ENCODE measurements at regions not wholly inside any gene's neighbourhood (a gene's known extent, or its start where the extent isn't known, plus 50 kb on each side); places are given as distances from the start of the nearest gene placed in this dataset.

GRCh38 chr1:106964495-106964894 is 92.0 kb upstream of the PRMT6 start:
- DNase-seq (ENCODE audit: low spot score): no peak

GRCh38 chr1:106968644-106969043 is 87.8 kb upstream of the PRMT6 start:
- no peak for DNase-seq (ENCODE audit: low spot score)

- DNase-seq (ENCODE audit: low spot score): no peak
Measured at GRCh38 chr1:106969731-106970130, 86.7 kb upstream of the PRMT6 start.

GRCh38 chr1:106972074-106972473 is 84.4 kb upstream of the PRMT6 start:
- no peak for DNase-seq (ENCODE audit: low spot score)

- DNase-seq (ENCODE audit: low spot score): no peak
Measured at GRCh38 chr1:106975944-106976343, 80.5 kb upstream of the PRMT6 start.

GRCh38 chr1:106978477-106979322 is 77.8 kb upstream of the PRMT6 start:
- no peak for DNase-seq (ENCODE audit: low spot score)

GRCh38 chr1:106979371-106979770 is 77.1 kb upstream of the PRMT6 start:
- DNase-seq (ENCODE audit: low spot score): no peak

- DNase-seq (ENCODE audit: low spot score): no peak
Measured at GRCh38 chr1:106980121-106980520, 76.4 kb upstream of the PRMT6 start.

- DNase-seq (ENCODE audit: low spot score): no peak
Measured at GRCh38 chr1:106984801-106985200, 71.7 kb upstream of the PRMT6 start.

GRCh38 chr1:106986603-106987002 is 69.9 kb upstream of the PRMT6 start:
- no peak for DNase-seq (ENCODE audit: low spot score)

- no peak for DNase-seq (ENCODE audit: low spot score)
Measured at GRCh38 chr1:106995970-106996369, 60.5 kb upstream of the PRMT6 start.

GRCh38 chr1:106998431-106999002 is 58.0 kb upstream of the PRMT6 start:
- no peak for DNase-seq (ENCODE audit: low spot score)

GRCh38 chr1:107000902-107001301 is 55.6 kb upstream of the PRMT6 start:
- DNase-seq (ENCODE audit: low spot score): no peak

GRCh38 chr1:107003972-107004371 is 52.5 kb upstream of the PRMT6 start:
- no peak for DNase-seq (ENCODE audit: low spot score)

- no peak for DNase-seq (ENCODE audit: low spot score)
Measured at GRCh38 chr1:107004421-107004820, 52.1 kb upstream of the PRMT6 start.

Data from CD4-positive, alpha-beta T cell treated with Interleukin-15 for 4 hours (primary cell).